GM21390 (cell line): ENCODE measurements at regions not wholly inside any gene's neighbourhood (a gene's known extent, or its start where the extent isn't known, plus 50 kb on each side); places are given as distances from the start of the nearest gene placed in this dataset.

ENCODE experiments used
- ATAC-seq: cut with Tn5 transposase; IDR thresholded peaks from one replicate; pipeline ENCODE4 v1.9.1; 2021; ENCODE audit not compliant: unreplicated experiment

DNA sequence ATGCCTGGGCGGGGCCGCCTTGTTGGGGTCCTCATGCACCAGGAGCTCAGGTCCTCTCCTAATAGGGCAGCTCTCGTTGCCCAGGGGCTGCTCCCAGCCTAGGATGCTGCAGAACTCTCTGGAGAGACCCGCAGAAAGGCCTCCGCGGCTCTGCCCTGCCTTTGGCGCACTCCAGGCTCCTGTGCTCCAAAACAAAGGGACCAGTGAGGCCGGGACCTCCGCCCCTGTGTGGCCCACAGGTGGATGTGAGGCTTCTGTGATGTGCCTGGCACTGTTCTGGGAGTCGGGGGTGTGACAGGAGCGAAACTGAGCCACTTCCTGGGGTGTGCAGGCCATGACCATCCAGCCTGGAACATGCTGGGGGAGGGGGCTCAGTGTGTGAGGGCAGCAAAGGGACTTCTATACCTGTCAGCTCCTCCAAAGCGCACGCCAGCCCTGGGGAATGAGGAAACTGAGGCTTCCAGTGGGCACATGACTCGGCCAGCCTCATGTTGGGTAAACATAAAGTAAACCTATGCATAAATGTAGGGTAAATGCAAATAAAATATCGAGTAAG is 153.2 kb downstream of the IRF8 start:
- no peak for ATAC-seq

DNA sequence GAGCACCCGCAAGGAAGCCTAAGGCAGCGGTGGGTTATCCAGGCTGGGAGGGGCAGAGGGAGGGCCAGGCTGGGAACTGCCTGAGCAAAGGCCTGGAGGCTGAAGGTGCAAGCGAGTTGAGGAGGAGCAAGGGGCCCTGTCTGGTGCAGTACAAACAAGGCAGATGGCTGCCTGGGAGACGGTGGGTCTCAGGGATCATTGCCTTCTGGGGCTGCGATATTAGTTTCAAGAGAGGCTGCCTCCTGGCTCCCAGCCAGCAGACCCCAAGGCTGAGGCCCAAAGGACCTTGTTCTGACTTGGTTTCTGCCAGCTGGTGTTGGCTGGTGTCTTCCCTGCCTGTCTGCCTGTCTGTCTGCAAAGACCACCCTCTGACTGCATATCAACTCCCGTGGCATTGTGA is 154.0 kb downstream of the IRF8 start:
- no peak for ATAC-seq

DNA sequence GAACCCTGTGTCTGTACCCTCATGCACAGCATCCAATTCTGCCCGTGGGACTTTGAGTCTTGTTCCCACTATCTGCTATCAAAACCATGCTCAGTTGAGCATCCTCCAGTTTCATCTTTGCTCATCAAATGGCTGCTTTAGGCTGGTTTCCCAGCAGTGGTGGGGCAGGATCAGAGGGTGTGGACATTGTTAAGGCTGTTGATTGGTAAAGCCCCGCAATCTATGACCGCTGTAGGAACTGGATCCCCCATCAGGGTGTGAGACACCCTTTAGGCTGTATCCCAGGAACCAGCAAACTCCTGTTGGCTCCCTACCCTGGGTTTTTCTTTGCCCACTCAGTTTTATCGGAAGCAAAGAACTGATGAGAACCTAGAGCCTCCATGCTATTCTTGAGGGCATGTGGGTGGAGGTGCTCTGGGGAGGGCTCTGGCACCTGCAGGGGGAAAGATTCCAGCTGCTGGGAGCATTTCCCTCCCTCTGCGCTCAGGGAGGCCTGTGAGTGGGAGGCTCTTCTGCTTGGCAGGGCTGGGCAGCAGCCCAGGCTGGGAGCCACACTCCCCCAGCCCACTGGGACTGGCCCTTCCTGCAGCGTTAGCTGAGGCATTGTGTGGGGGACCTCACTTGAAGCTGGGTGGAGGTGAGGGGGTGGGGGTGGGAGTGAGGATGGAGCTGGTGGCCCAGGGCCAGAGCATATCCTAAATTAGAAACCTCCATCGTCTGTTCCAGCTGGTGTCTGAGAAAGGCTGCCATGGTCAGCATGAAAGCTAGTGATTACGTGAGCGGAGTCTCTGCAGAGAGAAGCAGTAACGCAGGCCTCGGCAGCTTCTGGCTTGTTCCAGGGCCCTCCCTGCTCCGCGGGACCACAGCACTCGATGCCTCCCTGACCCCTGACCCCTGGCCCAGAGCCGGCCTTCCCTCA is 160.6 kb downstream of the IRF8 start:
- no peak for ATAC-seq

DNA sequence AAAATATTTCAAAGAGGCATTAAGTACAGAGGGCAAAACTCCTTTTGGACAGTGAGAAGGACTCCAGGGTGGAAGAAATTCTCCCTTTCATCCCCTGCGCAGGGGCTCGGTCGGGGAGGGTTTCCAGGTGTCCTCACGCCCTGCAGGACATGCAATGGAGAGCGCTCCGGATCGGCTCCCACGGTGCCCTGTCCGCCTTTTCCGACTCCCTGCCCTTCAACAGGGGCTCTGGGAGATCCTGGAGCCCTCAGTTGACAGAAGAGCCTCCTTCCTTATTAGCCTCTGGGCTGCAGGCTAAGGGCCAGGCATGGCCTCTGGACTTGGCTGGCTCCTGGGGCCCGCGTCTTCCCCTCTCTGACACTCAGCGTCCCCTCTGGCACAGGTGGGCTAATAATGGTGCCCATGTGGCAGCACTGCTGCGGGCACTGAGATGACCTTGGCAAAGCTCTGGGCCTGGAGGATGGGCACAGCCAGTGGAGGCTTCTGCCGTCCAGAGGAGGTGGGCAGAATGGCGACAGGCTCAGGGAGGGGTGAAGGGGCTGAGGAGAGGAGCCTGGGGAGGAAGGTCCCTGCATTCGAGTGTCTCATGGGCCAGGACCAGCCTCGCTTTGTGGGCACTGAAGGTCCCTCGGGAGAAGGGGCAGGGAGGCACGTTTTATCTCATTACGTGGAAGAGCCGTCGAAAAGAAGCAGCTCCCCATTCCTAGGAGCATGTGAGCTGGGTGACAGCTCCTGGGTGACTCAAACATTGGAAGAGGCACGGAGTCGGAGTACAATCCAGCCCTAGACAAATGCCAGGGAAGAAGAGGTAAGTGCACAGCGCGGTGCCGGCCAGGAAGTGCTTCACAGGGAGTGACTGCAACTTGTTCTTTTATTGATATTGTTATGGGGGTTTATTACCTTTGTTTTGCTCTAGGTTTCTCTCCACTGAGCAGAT is 161.7 kb downstream of the IRF8 start:
- no peak for ATAC-seq

GRCh38 chr16:86061318-86061695 is 162.3 kb downstream of the IRF8 start:
- ATAC-seq, result no peak

GRCh38 chr16:86061721-86062120 is 162.8 kb downstream of the IRF8 start:
- no peak for ATAC-seq

DNA sequence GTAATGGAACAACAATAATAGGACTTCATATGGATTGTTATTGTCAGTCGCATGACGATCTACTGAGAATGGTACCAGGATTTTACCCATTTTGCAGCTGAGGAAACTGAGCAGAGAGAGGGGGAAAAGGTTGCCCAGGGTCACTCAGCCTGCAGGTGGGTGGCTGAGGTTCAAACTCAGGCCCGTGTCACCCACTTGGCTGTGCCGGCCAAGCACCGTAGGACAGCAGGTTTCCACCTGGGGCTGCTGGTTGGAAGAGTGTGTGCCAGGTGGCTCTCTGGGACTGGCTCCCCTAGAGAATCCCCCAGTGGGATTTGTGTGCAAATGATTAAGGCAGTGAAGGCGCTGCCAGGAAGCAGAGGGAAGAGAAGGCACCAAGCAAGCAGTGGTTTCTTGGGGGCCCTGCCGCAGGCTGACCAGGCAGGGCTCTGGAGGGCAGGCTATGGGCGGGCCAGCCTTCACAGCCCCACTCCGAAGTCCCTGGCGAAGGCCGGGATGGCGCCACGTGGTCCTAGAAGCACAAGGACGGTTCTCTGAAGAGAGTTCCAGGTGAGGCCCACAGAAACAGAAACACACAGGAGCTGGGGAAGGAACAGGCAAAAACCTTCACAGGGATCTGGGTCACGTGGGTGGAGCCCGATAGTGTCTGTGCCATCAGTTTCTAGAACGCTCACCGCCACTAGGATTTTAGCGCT is 163.5 kb downstream of the IRF8 start:
- ATAC-seq, result no peak

DNA sequence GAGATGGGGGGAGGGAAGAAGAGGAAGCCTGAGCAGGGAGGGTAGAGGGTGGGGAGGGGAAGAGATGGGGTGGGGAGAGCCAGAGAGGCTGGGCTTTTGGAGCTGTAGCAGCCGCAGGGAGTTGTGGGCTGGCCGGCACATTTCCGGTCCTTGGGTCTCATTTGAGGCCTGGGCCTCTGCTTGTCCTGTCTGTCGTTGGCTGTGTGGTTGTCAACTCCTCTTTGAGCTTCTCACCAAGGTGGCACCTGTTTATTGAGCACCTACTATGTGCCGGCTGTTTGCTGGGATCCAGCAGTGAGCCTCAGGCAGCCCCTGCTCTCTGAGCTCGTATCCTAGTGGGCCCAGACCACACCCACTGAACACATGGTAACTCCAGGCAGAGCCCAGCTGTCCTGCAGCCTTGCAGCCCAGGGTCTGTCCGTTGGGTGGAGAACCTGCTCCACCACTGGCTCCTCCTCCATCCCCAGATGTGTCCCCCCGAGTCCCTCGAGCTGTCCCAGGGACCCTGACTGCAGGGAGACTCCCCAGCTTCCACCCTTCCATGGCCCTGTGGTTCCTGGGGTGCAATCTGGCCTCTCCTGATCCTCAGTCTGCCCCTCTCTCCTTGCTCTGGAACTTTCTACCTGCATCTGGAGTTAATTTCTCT is 164.9 kb downstream of the IRF8 start:
- no peak for ATAC-seq

DNA sequence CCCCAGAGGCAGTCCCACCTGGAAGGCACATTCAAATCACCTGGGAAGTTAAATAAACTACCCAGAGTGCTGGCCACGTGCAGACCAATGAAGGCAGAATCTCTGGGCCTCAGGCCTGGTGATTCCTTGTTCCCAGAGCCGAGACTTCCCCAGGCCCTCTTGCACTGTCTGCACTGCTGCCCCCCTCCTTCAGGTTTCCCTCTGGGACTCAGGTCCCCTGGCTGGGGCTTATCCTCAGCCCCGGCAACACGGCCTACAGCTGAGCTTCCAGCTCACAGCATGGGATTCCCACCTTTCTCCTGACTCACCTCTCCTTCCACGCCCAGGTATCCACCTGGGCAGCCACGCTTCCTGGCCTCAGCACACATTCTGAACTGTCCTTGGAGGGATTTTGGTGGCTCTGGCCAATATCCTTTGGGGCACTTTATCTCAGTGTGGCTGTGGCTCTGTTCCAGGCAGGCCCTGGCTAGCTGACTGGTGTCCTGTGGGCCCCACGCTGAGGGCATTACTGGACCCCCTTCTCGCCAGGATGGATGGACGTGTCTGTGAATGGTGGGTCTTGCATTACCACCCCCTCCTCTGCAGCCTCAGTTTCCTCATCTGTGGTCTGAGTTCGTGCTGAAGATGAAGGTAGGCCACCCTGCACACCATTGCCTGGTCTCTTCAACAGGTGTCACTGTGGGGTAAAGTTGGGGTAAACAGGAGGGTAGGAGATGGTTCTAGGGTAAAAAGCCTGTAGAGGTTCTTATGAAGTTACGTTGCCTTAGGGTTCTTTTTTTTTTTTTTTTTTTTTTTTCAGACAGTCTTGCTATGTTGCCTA is 165.7 kb downstream of the IRF8 start:
- no peak for ATAC-seq

- ATAC-seq, result no peak
Observed at GRCh38 chr16:86065711-86066110, 166.7 kb downstream of the IRF8 start.

GRCh38 chr16:86066811-86067210 is 167.8 kb downstream of the IRF8 start:
- ATAC-seq, result no peak

- no peak for ATAC-seq
Observed at GRCh38 chr16:86067516-86067915, 168.6 kb downstream of the IRF8 start.

- ATAC-seq, result no peak
Observed at GRCh38 chr16:86067936-86068335, 169.0 kb downstream of the IRF8 start.

DNA sequence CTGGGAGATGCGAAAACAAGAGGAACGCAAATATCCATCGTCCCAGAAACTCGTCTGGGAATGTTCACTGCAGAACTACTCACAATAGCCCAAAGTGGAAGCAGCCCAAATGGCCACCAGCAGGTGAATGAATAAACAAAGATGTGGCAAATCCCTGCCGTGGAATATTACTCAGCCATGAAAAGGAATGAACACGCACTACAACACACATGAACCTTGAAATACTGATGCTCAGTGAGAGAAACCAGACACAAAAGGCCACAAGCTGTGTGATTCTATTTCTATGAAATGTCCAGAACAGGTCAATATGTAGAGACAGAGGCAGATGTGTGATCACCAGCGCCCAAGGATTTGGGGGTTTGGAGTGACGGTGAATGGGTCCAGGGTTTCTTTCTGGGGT is 169.8 kb downstream of the IRF8 start:
- ATAC-seq, result no peak

GRCh38 chr16:86069736-86070298 is 170.9 kb downstream of the IRF8 start:
- ATAC-seq, result no peak

GRCh38 chr16:86070484-86070883 is 171.5 kb downstream of the IRF8 start:
- ATAC-seq, result no peak

- ATAC-seq, result no peak
Observed at GRCh38 chr16:86070971-86071370, 172.0 kb downstream of the IRF8 start.

GRCh38 chr16:86071611-86072240 is 172.8 kb downstream of the IRF8 start:
- no peak for ATAC-seq
